ENCODE measurements at regions not wholly inside any gene's neighbourhood (a gene's known extent, or its start where the extent isn't known, plus 50 kb on each side); places are given as distances from the start of the nearest gene placed in this dataset.
A peak's percentile ranks its signal among the peaks of the same experiment; 100 is the strongest.

GRCh38 chr11:23539556-23539955, 679.3 kb upstream of the CCDC179 start:
- TF ChIP-seq, protein P1, sequence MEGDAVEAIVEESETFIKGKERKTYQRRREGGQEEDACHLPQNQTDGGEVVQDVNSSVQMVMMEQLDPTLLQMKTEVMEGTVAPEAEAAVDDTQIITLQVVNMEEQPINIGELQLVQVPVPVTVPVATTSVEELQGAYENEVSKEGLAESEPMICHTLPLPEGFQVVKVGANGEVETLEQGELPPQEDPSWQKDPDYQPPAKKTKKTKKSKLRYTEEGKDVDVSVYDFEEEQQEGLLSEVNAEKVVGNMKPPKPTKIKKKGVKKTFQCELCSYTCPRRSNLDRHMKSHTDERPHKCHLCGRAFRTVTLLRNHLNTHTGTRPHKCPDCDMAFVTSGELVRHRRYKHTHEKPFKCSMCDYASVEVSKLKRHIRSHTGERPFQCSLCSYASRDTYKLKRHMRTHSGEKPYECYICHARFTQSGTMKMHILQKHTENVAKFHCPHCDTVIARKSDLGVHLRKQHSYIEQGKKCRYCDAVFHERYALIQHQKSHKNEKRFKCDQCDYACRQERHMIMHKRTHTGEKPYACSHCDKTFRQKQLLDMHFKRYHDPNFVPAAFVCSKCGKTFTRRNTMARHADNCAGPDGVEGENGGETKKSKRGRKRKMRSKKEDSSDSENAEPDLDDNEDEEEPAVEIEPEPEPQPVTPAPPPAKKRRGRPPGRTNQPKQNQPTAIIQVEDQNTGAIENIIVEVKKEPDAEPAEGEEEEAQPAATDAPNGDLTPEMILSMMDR (conservative IDR thresholded peaks at IDR 0.05) = no peak
- TF ChIP-seq ZFX (IDR thresholded peaks at IDR 0.05) = no peak
- H3K27ac ChIP-seq = peak overlapping the region; percentile 38

DNA sequence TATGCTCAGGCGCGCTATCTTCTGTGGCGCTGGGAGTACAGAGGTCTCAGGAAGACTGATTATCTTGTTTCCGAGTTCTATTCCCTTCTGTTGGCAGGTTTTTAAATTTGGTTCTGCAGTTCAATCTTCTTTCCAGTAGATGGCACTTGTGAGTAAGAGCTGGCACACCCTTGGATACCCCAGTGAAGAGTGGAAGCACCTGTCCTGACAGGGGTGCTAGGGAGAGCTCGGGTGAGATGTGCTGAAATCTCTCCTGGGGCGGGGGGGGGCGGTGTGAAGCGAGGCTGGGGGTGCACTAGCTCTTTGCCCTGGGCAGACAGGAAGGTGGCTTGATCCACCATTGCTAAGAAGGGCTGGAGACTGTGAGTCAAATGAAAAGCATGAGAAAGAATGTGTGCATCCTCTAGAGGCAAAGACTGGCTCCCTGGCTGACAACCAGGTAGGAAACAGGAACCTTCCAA, 679.9 kb upstream of the CCDC179 start:
- H3K27ac ChIP-seq = peak overlapping the region; percentile 38
- no peak for TF ChIP-seq ZFX (IDR thresholded peaks at IDR 0.05)
- TF ChIP-seq, protein P1 (conservative IDR thresholded peaks at IDR 0.05) = peak; percentile 82

DNA sequence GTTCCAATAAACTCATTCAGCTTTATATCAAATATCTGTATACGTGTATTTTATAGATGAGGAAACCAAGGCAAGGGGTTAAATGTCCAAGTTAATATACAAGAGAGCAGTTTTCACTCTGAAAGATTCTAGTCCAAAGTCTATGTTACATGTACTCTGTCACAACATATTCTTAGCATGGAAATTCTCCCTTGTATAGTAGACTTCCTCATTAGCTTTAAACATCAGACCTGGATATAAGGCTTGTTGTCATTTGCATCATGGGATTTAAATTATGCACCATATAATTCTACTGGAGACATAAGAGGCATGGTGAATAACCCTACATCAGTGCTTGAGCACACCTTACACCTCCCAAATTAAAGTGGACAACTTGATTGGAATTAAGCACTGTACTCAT, 681.9 kb upstream of the CCDC179 start:
- H3K27ac ChIP-seq = no peak overlapping the region
- TF ChIP-seq, protein P1 (conservative IDR thresholded peaks at IDR 0.05) = no peak
- TF ChIP-seq ZFX (IDR thresholded peaks at IDR 0.05) = no peak

GRCh38 chr11:23542816-23543215, 682.5 kb upstream of the CCDC179 start:
- H3K27ac ChIP-seq = no peak overlapping the region
- no peak for TF ChIP-seq ZFX (IDR thresholded peaks at IDR 0.05)
- TF ChIP-seq, protein P1 (conservative IDR thresholded peaks at IDR 0.05) = no peak

GRCh38 chr11:23543651-23544222, 683.5 kb upstream of the CCDC179 start:
- TF ChIP-seq ZFX (IDR thresholded peaks at IDR 0.05) = no peak
- TF ChIP-seq, protein P1 (conservative IDR thresholded peaks at IDR 0.05) = no peak
- no peak overlapping the region for H3K27ac ChIP-seq

DNA sequence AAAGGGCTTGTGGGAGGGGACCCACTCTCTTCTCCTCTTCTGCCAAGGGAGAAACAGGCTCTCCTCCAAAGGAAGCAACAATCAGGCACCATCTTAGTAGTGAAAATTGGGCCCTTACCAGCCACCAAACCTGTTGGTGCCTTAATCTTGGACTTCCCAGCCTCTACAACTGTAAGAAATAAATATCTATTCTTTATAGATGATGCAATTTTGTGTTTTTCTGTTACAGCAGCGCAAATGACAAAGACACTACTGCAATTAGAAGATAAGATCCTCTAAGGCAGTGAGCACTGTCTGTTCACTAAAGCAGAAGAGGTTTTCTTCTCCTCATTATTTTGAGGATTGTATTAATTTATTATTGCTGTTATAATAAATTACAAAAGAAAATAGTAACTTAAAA, 691.4 kb upstream of the CCDC179 start:
- no peak overlapping the region for H3K27ac ChIP-seq
- TF ChIP-seq, protein P1 (conservative IDR thresholded peaks at IDR 0.05) = no peak
- TF ChIP-seq ZFX (IDR thresholded peaks at IDR 0.05) = no peak

DNA sequence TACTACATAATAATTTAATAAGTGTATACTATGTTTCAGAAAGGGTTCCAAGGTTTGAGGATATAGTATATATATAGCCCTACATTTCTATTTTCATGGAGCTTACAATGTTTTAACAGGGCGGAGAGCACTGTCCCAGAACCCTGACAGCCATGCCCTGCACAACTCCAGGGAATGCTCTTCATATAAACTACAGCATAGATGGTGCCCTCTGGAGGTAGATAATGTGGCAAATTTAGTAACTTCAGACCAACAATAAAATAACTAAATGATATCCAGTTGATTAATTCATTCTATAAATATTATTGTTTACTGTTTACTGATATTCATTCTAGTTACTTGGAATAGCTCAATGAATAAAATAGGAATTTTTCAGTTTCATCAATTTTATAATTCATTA, 693.7 kb upstream of the CCDC179 start:
- no peak overlapping the region for H3K27ac ChIP-seq
- TF ChIP-seq, protein P1 (conservative IDR thresholded peaks at IDR 0.05) = peak; percentile 34
- TF ChIP-seq ZFX (IDR thresholded peaks at IDR 0.05) = no peak

Measured in C4-2B (cell line).